ENCODE measurements at regions not wholly inside any gene's neighbourhood (a gene's known extent, or its start where the extent isn't known, plus 50 kb on each side); places are given as distances from the start of the nearest gene placed in this dataset.

- peaks cover 4% of the 10 kb centered on the region; the same call in 1 of the 2 replicates for H3K9me2 ChIP-seq (ENCODE audit: low read depth, low read length)
- TF ChIP-seq CTCF (IDR thresholded peaks at IDR 0.05; ENCODE audit: low read length) (no peak), EZH2 (IDR thresholded peaks at IDR 0.05; ENCODE audit: borderline replicate concordance, low read length) (no peak)
- H2AFZ ChIP-seq (ENCODE audit: low read length): no peak overlapping the region
- H3K4me2 ChIP-seq (ENCODE audit: low read length): no peak overlapping the region
- no peaks in the 10 kb centered on the region for H3K36me3 ChIP-seq (ENCODE audit: insufficient read depth, low read length)
- no peaks in the 10 kb centered on the region for H3K79me2 ChIP-seq (ENCODE audit: insufficient read depth, low read length)
- H3K27ac ChIP-seq (ENCODE audit: low read depth, low read length, poor library complexity, severe bottlenecking): no peak overlapping the region
- H3K4me3 ChIP-seq (ENCODE audit: low read depth, low read length, poor library complexity, severe bottlenecking): no peak overlapping the region
- no peaks in the 10 kb centered on the region for H3K27me3 ChIP-seq (ENCODE audit: insufficient read depth, low read length)
- no peak overlapping the region for H3K9ac ChIP-seq (ENCODE audit: low read length)
- no peaks in the 10 kb centered on the region for H3F3A ChIP-seq (ENCODE audit: insufficient read depth, low read length)
- no peaks in the 10 kb centered on the region for H3K9me3 ChIP-seq (ENCODE audit: low read length)
- no peaks in the 10 kb centered on the region for H4K20me1 ChIP-seq (ENCODE audit: insufficient read depth, low read length)
- H3K4me1 ChIP-seq (ENCODE audit: insufficient read depth, low read length, severe bottlenecking): no peaks in the 10 kb centered on the region
These were observed 367.4 kb downstream of the IL20RB start for GRCh38 chr3:137325170-137325569.

- H3K9ac ChIP-seq (ENCODE audit: low read length): no peak overlapping the region
- no peaks in the 10 kb centered on the region for H3K9me3 ChIP-seq (ENCODE audit: low read length)
- TF ChIP-seq EZH2 (IDR thresholded peaks at IDR 0.05; ENCODE audit: borderline replicate concordance, low read length): no peak
- TF ChIP-seq CTCF (IDR thresholded peaks at IDR 0.05; ENCODE audit: low read length): no peak
- H3K79me2 ChIP-seq (ENCODE audit: insufficient read depth, low read length): no peaks in the 10 kb centered on the region
- no peak overlapping the region for H3K4me2 ChIP-seq (ENCODE audit: low read length)
- H3F3A ChIP-seq (ENCODE audit: insufficient read depth, low read length): no peaks in the 10 kb centered on the region
- no peaks in the 10 kb centered on the region for H4K20me1 ChIP-seq (ENCODE audit: insufficient read depth, low read length)
- no peak overlapping the region for H2AFZ ChIP-seq (ENCODE audit: low read length)
- no peaks in the 10 kb centered on the region for H3K4me1 ChIP-seq (ENCODE audit: insufficient read depth, low read length, severe bottlenecking)
- H3K4me3 ChIP-seq (ENCODE audit: low read depth, low read length, poor library complexity, severe bottlenecking): no peak overlapping the region
- peaks cover 4% of the 10 kb centered on the region; the same call in 1 of the 2 replicates for H3K9me2 ChIP-seq (ENCODE audit: low read depth, low read length)
- no peak overlapping the region for H3K27ac ChIP-seq (ENCODE audit: low read depth, low read length, poor library complexity, severe bottlenecking)
- no peaks in the 10 kb centered on the region for H3K27me3 ChIP-seq (ENCODE audit: insufficient read depth, low read length)
- H3K36me3 ChIP-seq (ENCODE audit: insufficient read depth, low read length): no peaks in the 10 kb centered on the region
These were observed 368.2 kb downstream of the IL20RB start for GRCh38 chr3:137325934-137326333.

- Histone ChIP-seq H3K27ac (ENCODE audit: low read depth, low read length, poor library complexity, severe bottlenecking) (no peak overlapping the region), H3K9me2 (ENCODE audit: low read depth, low read length) (no peaks in the 10 kb centered on the region), H3K9ac (ENCODE audit: low read length) (no peak overlapping the region), H3K4me2 (ENCODE audit: low read length) (no peak overlapping the region), H3K9me3 (ENCODE audit: low read length) (no peaks in the 10 kb centered on the region), H3K4me1 (ENCODE audit: insufficient read depth, low read length, severe bottlenecking) (no peaks in the 10 kb centered on the region), H3K36me3 (ENCODE audit: insufficient read depth, low read length) (no peaks in the 10 kb centered on the region), H3F3A (ENCODE audit: insufficient read depth, low read length) (no peaks in the 10 kb centered on the region), H2AFZ (ENCODE audit: low read length) (no peak overlapping the region), H4K20me1 (ENCODE audit: insufficient read depth, low read length) (no peaks in the 10 kb centered on the region), H3K27me3 (ENCODE audit: insufficient read depth, low read length) (no peaks in the 10 kb centered on the region), H3K79me2 (ENCODE audit: insufficient read depth, low read length) (no peaks in the 10 kb centered on the region), H3K4me3 (ENCODE audit: low read depth, low read length, poor library complexity, severe bottlenecking) (no peak overlapping the region)
- no peak for TF ChIP-seq EZH2 (IDR thresholded peaks at IDR 0.05; ENCODE audit: borderline replicate concordance, low read length)
- TF ChIP-seq CTCF (IDR thresholded peaks at IDR 0.05; ENCODE audit: low read length): no peak
These were observed 371.8 kb downstream of the IL20RB start for GRCh38 chr3:137329594-137329993.

All from OCI-LY1 (cell line).